Keratinocyte (primary cell): ENCODE measurements at regions not wholly inside any gene's neighbourhood (a gene's known extent, or its start where the extent isn't known, plus 50 kb on each side); places are given as distances from the start of the nearest gene placed in this dataset.
"Not testable (repeated sequence)": the region's sequence is repeated elsewhere in the genome, so short reads cannot be mapped to it uniquely, and the experiment has no call there.

Source experiments
- EZH2 ChIP-seq: IDR thresholded peaks from one replicate; pipeline ENCODE4 v1.6.1; 2012; ENCODE audit warnings: inconsistent platforms, mild to moderate bottlenecking, low read length, moderate library complexity
- TF ChIP-seq, protein P1 (sequence below), 3 experiments: IDR thresholded peaks in 1 of 3; conservative IDR thresholded peaks in 1 of 3; optimal IDR thresholded peaks in 1 of 3; 2 replicates in 2 of 3; 3 replicates in 1 of 3; pipeline versions ENCODE3 to v1.5.1; 2011; ENCODE audit warnings: low read length in 3 of 3, mild to moderate bottlenecking in 3 of 3, moderate library complexity in 2 of 3, control low read depth in 1 of 3, inconsistent platforms in 1 of 3; ENCODE audit not compliant: insufficient read depth in 2 of 3; ENCODE audit errors: extremely low read depth in 1 of 3

DNA sequence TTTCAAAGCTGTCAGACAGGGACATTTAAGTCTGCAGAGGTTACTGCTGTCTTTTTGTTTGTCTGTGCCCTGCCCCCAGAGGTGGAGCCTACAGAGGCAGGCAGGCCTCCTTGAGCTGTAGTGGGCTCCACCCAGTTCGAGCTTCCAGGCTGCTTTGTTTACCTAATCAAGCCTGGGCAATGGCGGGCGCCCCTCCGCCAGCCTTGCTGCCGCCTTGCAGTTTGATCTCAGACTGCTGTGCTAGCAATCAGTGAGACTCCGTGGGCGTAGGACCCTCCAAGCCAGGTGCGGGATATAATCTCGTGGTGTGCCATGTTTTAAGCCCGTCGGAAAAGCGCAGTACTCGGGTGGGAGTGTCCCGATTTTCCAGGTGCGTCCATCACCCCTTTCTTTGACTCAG, 919.2 kb upstream of the ARRDC3 start:
- TF ChIP-seq, protein P1, sequence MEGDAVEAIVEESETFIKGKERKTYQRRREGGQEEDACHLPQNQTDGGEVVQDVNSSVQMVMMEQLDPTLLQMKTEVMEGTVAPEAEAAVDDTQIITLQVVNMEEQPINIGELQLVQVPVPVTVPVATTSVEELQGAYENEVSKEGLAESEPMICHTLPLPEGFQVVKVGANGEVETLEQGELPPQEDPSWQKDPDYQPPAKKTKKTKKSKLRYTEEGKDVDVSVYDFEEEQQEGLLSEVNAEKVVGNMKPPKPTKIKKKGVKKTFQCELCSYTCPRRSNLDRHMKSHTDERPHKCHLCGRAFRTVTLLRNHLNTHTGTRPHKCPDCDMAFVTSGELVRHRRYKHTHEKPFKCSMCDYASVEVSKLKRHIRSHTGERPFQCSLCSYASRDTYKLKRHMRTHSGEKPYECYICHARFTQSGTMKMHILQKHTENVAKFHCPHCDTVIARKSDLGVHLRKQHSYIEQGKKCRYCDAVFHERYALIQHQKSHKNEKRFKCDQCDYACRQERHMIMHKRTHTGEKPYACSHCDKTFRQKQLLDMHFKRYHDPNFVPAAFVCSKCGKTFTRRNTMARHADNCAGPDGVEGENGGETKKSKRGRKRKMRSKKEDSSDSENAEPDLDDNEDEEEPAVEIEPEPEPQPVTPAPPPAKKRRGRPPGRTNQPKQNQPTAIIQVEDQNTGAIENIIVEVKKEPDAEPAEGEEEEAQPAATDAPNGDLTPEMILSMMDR (optimal IDR thresholded peaks at IDR 0.05 in 1 of 3, IDR thresholded peaks at IDR 0.05 in 1 of 3, conservative IDR thresholded peaks at IDR 0.05 in 1 of 3; ENCODE audit: extremely low read depth in 1 of 3, insufficient read depth in 2 of 3, low read length in 3 of 3) = not testable (repeated sequence)
- TF ChIP-seq EZH2 = not testable (repeated sequence)
